HAP-1 (cell line): ENCODE measurements at regions not wholly inside any gene's neighbourhood (a gene's known extent, or its start where the extent isn't known, plus 50 kb on each side); places are given as distances from the start of the nearest gene placed in this dataset.

Experiments
- DNase-seq, 2 experiments: peaks; one replicate each; pipeline ENCODE4 v3.0.0-alpha.2; 2016 to 2020; ENCODE audit warnings: low spot score in 2 of 2
- H3K27me3 ChIP-seq: fragments of 250-450 bp; sonication (Bioruptor Pico); 2 replicates; pipeline ENCODE4 v1.5.1; 2020; ENCODE audit warnings: low read depth, mild to moderate bottlenecking, moderate library complexity
- H3K36me3 ChIP-seq: fragments of 250-450 bp; sonication (Bioruptor Pico); replicated peaks from 2 replicates; pipeline ENCODE4 v1.5.1; 2020; ENCODE audit warnings: mild to moderate bottlenecking
- H3K4me1 ChIP-seq: fragments of 250-450 bp; sonication (Bioruptor Pico); 2 replicates; pipeline ENCODE4 v1.5.1; 2020; ENCODE audit warnings: mild to moderate bottlenecking
- H3K4me3 ChIP-seq: fragments of 250-450 bp; sonication (Bioruptor Pico); 2 replicates; pipeline ENCODE4 v1.5.1; 2020; ENCODE audit warnings: mild to moderate bottlenecking, moderate library complexity
- H3K9me3 ChIP-seq: fragments of 250-450 bp; sonication (Bioruptor Pico); 2 replicates; pipeline ENCODE4 v1.5.1; 2020; ENCODE audit warnings: mild to moderate bottlenecking, moderate library complexity
- in situ Hi-C: fragments of 300-500 bp; cut with MboI; formaldehyde crosslinking; loops from 3 replicates; pipeline ENCODE4 v1.14.3; 2020; ENCODE audit warnings: low sequenced_read_pairs, inconsistent platforms, mixed read lengths

DNA sequence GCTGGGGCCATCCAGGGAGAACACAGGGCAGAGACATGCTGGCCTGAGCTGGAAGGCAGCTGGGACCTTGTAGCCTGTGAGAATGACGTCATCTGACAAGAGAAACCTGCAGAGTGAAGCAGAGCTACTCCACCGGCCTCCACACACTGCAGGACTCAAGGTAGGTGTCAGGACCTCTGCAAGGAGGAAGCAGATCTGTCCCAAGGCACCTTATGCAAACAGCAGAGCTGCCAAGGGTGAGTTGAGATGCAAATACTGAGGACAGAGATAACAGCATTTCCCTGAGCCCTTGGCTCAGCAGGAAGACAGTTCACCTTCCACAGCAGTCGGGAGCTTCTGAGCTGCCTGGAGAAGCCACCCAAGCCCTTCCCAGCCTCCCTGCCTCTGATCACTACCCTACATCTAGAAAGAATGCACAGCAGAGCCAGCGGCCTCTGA lies 51.9 kb upstream of the IGSF9B start:
- Histone ChIP-seq H3K4me1 (no peaks in the 10 kb centered on the region; the same call in 1 of the 2 replicates), H3K4me3 (no peak overlapping the region), H3K27me3 (peaks cover 43% of the 10 kb centered on the region), H3K36me3 (no peaks in the 10 kb centered on the region), H3K9me3 (no peaks in the 10 kb centered on the region)
- in situ Hi-C loops = no loop called here
- DNase-seq = no peak

DNA sequence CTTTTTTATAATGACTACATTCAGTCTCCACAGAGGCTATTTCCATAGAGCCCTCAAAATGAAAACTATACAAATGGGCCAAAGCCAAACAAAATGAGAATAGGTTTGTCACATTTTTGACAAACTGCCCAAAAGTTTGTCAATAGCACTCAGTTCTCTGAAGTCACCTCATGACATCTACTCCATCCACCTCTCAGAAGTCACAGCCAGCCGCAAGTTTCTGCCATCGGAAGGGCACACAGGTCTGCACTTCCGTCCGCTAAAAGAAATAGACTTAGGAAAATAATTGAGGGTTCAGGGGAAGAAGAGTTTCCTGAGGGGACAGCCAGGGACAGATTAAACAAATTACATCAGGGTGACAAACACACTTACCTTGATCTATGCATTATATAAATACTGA lies 55.4 kb upstream of the JAM3 start:
- H3K36me3 ChIP-seq = no peaks in the 10 kb centered on the region
- H3K4me3 ChIP-seq = no peak overlapping the region
- no peaks in the 10 kb centered on the region for H3K4me1 ChIP-seq
- no peaks in the 10 kb centered on the region for H3K9me3 ChIP-seq
- in situ Hi-C loops = no loop called here
- peaks cover 71% of the 10 kb centered on the region for H3K27me3 ChIP-seq
- DNase-seq = no peak

DNA sequence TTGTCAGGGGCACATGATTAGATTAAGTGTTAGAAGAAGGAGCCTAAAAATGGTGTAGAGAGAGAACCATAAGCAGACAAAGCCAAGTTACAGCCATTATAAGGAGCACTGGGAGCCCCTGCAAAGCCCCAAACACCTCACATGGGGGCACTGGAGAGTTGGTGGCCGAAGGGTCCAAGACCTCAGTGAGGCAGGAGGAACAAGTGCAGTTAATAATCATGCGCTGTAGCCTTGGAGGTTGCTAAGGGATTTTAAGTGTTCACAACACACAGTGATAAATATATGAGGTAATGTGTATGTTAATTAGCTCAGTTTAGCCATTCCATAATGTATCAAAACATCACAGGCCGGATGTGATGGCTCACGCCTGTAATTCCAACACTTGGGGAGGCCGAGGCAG lies 54.4 kb upstream of the JAM3 start:
- Histone ChIP-seq H3K4me3 (no peak overlapping the region), H3K9me3 (no peaks in the 10 kb centered on the region), H3K36me3 (no peaks in the 10 kb centered on the region), H3K4me1 (no peaks in the 10 kb centered on the region), H3K27me3 (peaks cover 72% of the 10 kb centered on the region)
- in situ Hi-C loops = no loop called here
- peak; percentile 16 to 56 for DNase-seq

DNA sequence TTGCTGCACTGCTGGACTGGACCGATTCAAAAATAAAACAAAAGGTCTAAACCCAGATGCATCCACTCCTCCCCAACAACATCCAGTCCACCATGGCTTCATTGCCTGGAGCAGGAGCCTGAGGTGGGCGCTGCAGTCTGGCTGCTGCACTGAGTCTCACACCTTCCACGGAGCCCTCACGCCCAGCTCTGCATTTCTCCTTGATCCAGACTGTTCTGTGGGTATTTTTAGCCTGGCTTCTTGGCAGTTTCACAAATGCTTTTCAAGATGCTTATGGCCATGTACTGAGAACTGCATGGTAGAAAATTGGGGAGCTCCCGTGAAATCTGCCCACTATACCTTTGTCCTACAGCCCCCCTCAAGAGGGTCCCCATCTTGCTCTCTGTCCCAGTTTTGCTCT lies 53.3 kb upstream of the JAM3 start:
- DNase-seq = no peak
- Histone ChIP-seq H3K9me3 (no peaks in the 10 kb centered on the region), H3K4me3 (no peak overlapping the region), H3K27me3 (peaks cover 78% of the 10 kb centered on the region), H3K36me3 (no peaks in the 10 kb centered on the region), H3K4me1 (no peaks in the 10 kb centered on the region)
- in situ Hi-C loops = no loop called here

DNA sequence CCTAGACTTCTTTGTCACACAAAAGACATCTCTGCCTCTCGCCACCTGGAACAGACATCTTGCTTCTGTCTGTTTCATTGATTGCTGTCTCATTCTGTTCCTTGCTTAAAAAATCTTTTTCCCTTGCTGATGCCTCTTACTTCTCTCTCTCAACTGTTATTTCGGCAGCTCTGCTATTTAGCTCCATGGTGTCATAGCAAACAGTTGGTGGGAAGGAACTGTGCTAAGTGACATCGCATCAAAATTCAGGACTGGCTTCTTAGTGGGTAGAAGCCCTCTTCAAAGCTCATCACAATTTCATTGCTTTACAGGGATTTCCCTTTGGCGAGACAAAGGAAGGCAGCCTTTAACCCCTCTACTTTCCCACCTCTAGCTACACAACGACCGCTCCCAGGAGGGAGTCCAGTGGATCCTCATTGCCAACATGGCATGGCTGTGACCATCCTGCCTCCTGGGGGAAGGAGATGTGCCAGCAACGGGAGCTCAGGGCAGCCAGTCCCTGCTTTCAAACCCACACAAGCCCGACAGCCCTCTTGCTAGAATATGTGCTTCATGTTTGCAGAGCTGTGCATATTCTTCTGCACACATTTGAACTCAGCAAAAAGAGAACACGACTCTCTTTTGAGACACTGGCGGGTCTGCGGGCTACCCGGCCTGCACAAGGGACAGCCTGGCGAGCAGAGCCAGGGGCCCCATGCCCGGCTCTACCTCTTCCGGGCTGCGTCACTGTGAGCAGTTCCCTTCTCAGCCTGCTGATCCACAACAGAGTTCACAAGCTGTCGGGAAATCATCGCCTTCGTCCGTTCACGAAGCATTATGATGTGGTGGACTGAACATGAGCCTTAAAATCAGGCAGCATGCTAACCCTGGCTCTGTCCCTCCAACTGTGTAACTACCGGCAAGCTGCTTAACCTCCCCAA lies 51.1 kb upstream of the JAM3 start:
- peaks cover 62% of the 10 kb centered on the region for H3K27me3 ChIP-seq
- H3K4me1 ChIP-seq = no peaks in the 10 kb centered on the region
- DNase-seq = no peak
- H3K4me3 ChIP-seq = no peak overlapping the region
- no peaks in the 10 kb centered on the region for H3K36me3 ChIP-seq
- in situ Hi-C loops = no loop called here
- H3K9me3 ChIP-seq = no peaks in the 10 kb centered on the region
